MCF 10A (cell line): ENCODE measurements at regions not wholly inside any gene's neighbourhood (a gene's known extent, or its start where the extent isn't known, plus 50 kb on each side); places are given as distances from the start of the nearest gene placed in this dataset.

Experiments used
- BruUV-seq: library from RNA; stranded (reverse); fragments of 400-500 nt; replicated peaks from 2 replicates; lab custom pipeline; 2021; lab: Mats Ljungman, UMichigan
- CTCF ChIA-PET: fragments of 300-600 bp; sonication (Branson Sonifier 250); formaldehyde crosslinking; extraction: SDS; loops from one replicate; lab custom pipeline; 2021; ENCODE audit warnings: antibody characterized with exemption, inconsistent platforms; lab: Yijun Ruan, JAX
- POLR2A ChIA-PET: fragments of 300-600, 350-650 bp; sonication (Branson Sonifier 250); formaldehyde crosslinking; extraction: SDS; loops from one replicate; lab custom pipeline; 2020; ENCODE audit warnings: antibody characterized with exemption, inconsistent platforms; lab: Yijun Ruan, JAX
- DNase-seq: peaks from one replicate; pipeline ENCODE4 v3.0.0-alpha.2; 2018; ENCODE audit not compliant: unreplicated experiment
- H3K27ac Mint-ChIP-seq: one replicate; pipeline ENCODE4 v1.8.0; 2022; ENCODE audit warnings: mild to moderate bottlenecking, low read depth, mixed read lengths; ENCODE audit not compliant: unreplicated experiment
- H3K27me3 Mint-ChIP-seq: one replicate; pipeline ENCODE4 v1.8.0; 2022; ENCODE audit warnings: mixed read lengths; ENCODE audit not compliant: insufficient read depth, unreplicated experiment
- H3K36me3 Mint-ChIP-seq: one replicate; pipeline ENCODE4 v1.8.0; 2022; ENCODE audit warnings: mild to moderate bottlenecking, moderate library complexity, mixed read lengths; ENCODE audit not compliant: insufficient read depth, unreplicated experiment
- H3K4me1 Mint-ChIP-seq: one replicate; pipeline ENCODE4 v1.8.0; 2022; ENCODE audit warnings: mixed read lengths; ENCODE audit not compliant: insufficient read depth, unreplicated experiment
- H3K4me3 Mint-ChIP-seq: one replicate; pipeline ENCODE4 v1.8.0; 2022; ENCODE audit warnings: mild to moderate bottlenecking, moderate library complexity, mixed read lengths; ENCODE audit not compliant: unreplicated experiment
- H3K9me3 Mint-ChIP-seq: one replicate; pipeline ENCODE4 v1.8.0; 2022; ENCODE audit warnings: mixed read lengths; ENCODE audit not compliant: unreplicated experiment
- intact Hi-C: fragments of 100-400 bp; cut with micrococcal nuclease; formaldehyde crosslinking; loops from 2 replicates; pipeline ENCODE4 v1.14.1; 2022
- TF ChIP-seq, protein P1 (sequence below): fragments of 200-600 bp; IDR thresholded peaks from one replicate; pipeline ENCODE4 v1.8.0; 2022; ENCODE audit warnings: antibody characterized with exemption, mild to moderate bottlenecking; ENCODE audit not compliant: unreplicated experiment

DNA sequence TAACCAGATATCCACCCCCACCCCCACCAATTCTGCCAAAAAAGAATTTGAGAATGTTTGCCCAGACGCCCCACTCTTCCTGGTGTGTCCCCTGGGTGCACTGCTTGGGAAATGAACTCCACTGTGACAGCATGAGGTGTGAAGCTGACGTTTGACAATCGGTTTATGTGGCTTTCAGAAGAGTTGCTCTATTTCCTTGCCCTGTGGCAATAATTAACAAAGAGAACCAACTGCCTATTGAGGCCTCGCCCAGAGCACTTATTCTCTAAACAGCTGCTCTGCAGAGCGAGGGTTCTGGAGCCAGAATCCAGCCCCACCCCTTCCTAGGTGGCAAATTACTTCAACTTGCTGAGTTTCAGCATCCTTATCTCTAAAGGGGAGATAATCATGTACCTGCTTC, 115.8 kb upstream of the SIX3 start:
- Mint-ChIP-seq H3K4me3 (no peak overlapping the region), H3K27ac (no peak overlapping the region)

DNA sequence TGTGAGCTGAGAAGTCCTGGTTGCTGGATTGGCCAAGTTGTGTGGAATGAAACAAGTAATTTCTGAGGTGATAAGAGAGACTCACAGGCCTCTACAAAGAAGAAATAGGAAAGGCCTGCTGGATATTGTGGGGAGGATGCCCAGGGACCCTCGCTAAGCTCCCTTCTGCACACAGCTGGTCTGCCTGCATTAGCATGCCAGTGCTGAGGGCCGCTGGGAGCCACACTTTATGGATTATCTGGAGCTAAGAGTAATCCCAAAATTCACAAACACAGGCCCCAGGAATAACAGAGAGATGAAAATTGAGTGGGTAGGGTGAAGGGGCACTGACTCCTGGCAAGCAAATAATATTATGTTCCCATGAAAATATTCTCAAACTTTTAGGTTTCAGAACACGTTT, 114.9 kb upstream of the SIX3 start:
- ChIA-PET CTCF (no interaction called here), POLR2A (interaction anchor here (0.7 kb wide), 1 partner anchor 45 kb away, joined by 3 read pairs; no protein-coding TSS in a partner anchor)
- Mint-ChIP-seq H3K36me3 (no peaks in the 10 kb centered on the region), H3K4me1 (no peaks in the 10 kb centered on the region), H3K9me3 (no peaks in the 10 kb centered on the region), H3K27me3 (no peaks in the 10 kb centered on the region), H3K4me3 (no peak overlapping the region), H3K27ac (no peak overlapping the region)
- BruUV-seq = no TSS peak
- DNase-seq = no peak
- intact Hi-C loops = no loop called here
- TF ChIP-seq, protein P1, sequence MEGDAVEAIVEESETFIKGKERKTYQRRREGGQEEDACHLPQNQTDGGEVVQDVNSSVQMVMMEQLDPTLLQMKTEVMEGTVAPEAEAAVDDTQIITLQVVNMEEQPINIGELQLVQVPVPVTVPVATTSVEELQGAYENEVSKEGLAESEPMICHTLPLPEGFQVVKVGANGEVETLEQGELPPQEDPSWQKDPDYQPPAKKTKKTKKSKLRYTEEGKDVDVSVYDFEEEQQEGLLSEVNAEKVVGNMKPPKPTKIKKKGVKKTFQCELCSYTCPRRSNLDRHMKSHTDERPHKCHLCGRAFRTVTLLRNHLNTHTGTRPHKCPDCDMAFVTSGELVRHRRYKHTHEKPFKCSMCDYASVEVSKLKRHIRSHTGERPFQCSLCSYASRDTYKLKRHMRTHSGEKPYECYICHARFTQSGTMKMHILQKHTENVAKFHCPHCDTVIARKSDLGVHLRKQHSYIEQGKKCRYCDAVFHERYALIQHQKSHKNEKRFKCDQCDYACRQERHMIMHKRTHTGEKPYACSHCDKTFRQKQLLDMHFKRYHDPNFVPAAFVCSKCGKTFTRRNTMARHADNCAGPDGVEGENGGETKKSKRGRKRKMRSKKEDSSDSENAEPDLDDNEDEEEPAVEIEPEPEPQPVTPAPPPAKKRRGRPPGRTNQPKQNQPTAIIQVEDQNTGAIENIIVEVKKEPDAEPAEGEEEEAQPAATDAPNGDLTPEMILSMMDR = no peak

More for the DNA sequence above, 115.8 kb upstream of the SIX3 start:
- no TSS peak for BruUV-seq
- ChIA-PET POLR2A (interaction anchor here (0.7 kb wide), 1 partner anchor 148 kb away, joined by 4 read pairs; no protein-coding TSS in a partner anchor), CTCF (no interaction called here)
- Mint-ChIP-seq H3K27me3 (no peaks in the 10 kb centered on the region), H3K4me1 (no peaks in the 10 kb centered on the region), H3K9me3 (no peaks in the 10 kb centered on the region), H3K36me3 (no peaks in the 10 kb centered on the region)
- DNase-seq = no peak
- intact Hi-C loops = no loop called here
- TF ChIP-seq, protein P1 = no peak

DNA sequence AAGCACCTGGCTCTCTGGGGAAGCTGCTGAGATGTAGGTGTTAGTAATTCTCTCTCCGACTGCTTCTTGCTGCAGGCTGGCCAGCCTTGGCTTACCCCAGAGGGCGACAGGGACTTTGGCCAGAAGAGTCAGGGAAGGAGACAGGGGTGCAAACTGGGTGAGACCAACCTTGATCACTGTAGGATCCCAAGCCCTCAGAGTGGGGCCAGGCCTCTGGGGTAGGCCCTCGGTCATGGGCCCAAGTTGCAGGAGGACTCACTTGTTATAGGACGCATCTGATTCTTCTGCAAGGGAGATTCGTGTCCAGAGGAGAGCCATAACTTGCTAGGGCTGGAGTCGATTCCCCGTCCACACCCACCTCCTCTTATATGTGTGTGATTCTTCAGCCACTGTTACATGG, 111.7 kb upstream of the SIX3 start:
- no TSS peak for BruUV-seq
- Mint-ChIP-seq H3K27ac (no peak overlapping the region), H3K4me1 (no peaks in the 10 kb centered on the region), H3K36me3 (no peaks in the 10 kb centered on the region), H3K27me3 (no peaks in the 10 kb centered on the region), H3K9me3 (peaks cover 8% of the 10 kb centered on the region), H3K4me3 (no peak overlapping the region)
- DNase-seq = no peak
- ChIA-PET CTCF (no interaction called here), POLR2A (no interaction called here)
- intact Hi-C loops = no loop called here
- TF ChIP-seq, protein P1 = no peak

DNA sequence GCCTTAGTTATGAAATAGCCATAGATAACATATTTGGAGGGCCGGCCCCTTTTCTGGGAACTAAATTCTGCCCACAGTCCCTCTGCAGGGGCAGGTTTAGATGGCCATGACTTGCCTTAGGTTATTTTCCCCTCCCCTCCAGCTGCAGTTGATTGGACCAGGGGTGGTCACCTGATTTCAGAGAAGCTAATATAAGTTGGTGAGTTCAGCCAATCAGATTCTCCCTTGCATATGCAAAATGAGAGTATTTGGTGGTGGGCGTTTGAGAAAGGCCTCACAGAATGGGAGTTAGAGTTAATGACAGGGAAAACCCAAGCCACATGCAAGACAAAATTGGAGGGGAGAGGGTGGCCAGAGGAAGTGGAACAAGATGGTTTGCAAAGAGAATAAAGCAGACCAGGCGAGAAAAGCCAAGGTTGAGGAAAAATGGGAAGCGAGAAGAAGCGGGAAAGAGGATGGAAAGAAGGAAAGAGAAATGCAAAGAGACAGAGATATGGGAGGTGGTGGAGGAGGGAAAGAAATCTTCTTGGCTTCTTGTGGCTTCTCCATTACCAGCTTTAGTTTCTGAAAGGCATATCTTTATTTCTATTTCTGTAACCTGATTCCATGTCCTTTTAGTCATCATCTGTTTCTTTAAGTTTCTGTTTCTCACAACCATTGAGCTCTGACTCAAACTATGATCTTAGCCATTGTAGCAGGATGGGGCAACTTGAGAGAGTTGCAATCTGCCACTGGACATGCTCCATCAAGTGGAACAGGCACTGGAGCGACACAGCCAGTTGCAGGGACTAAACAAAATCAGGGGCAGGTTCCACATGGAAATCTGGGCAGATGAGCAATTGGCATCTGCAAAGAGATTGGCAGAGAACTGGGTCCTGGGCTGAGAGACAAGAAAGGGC, 108.1 kb upstream of the SIX3 start:
- Mint-ChIP-seq H3K4me3 (no peak overlapping the region), H3K36me3 (no peaks in the 10 kb centered on the region), H3K27ac (no peak overlapping the region), H3K9me3 (peaks cover 8% of the 10 kb centered on the region), H3K4me1 (no peaks in the 10 kb centered on the region), H3K27me3 (no peaks in the 10 kb centered on the region)
- intact Hi-C loops = no loop called here
- POLR2A ChIA-PET = interaction anchor here (0.6 to 1.2 kb wide), 3 partner anchors 67 to 852 kb away, joined by 3 read pairs; no protein-coding TSS in a partner anchor
- TF ChIP-seq, protein P1 = no peak
- no TSS peak for BruUV-seq
- peak; percentile 36 for DNase-seq
- CTCF ChIA-PET = no interaction called here
